Aorta (tissue), 5 donors: ENCODE measurements at regions not wholly inside any gene's neighbourhood (a gene's known extent, or its start where the extent isn't known, plus 50 kb on each side); places are given as distances from the start of the nearest gene placed in this dataset.

Experiments
- ATAC-seq: fragments of 200-7000 bp; cut with Tn5 transposase; one replicate; pipeline ENCODE4 v1.9.1; 2022; ENCODE audit warnings: moderate library complexity; ENCODE audit not compliant: low FRiP score
- DNase-seq, 2 donors: peaks; one replicate each; pipeline ENCODE4 v3.0.0-alpha.2; 2020
- H3K27ac ChIP-seq, 2 donors: one replicate each; pipeline ENCODE4 v1.5.1; 2013; ENCODE audit warnings: low read length in 2 of 2, mild to moderate bottlenecking in 2 of 2, moderate library complexity in 2 of 2, control low read depth in 1 of 2, inconsistent platforms in 1 of 2, low read depth in 1 of 2
- H3K27me3 ChIP-seq, 2 donors: one replicate each; pipeline ENCODE4 v1.6.1; 2013; ENCODE audit warnings: control low read depth in 1 of 2, low read length in 1 of 2, mild to moderate bottlenecking in 1 of 2, moderate library complexity in 1 of 2; ENCODE audit not compliant: insufficient read depth in 2 of 2, control insufficient read depth in 1 of 2
- H3K36me3 ChIP-seq, 2 donors: one replicate each; pipeline ENCODE4 v1.6.1; 2013; ENCODE audit warnings: control low read depth in 1 of 2, low read length in 1 of 2, mild to moderate bottlenecking in 1 of 2; ENCODE audit not compliant: insufficient read depth in 2 of 2, control insufficient read depth in 1 of 2
- H3K4me1 ChIP-seq, 2 donors: one replicate each; pipeline ENCODE4 v1.6.1; 2013; ENCODE audit warnings: low read length in 2 of 2, control low read depth in 1 of 2, mild to moderate bottlenecking in 1 of 2, moderate library complexity in 1 of 2; ENCODE audit not compliant: insufficient read depth in 2 of 2, control insufficient read depth in 1 of 2
- H3K4me3 ChIP-seq, 2 donors: one replicate each; pipeline ENCODE4 v1.5.1; 2013; ENCODE audit warnings: low read length in 2 of 2, control low read depth in 1 of 2, mild to moderate bottlenecking in 1 of 2
- H3K9me3 ChIP-seq: one replicate; pipeline ENCODE4 v1.6.1; 2013; ENCODE audit warnings: mild to moderate bottlenecking, low read length; ENCODE audit not compliant: control insufficient read depth
- WGBS, 2 donors: extraction: QIAGEN DNeasy Blood & Tissue Kit; methylation state at CpG; one replicate each; pipeline ENCODE4 v1.1.7; 2013; 5-methylcytosine and 5-hydroxymethylcytosine counted together
- intact Hi-C, 2 donors: fragments of 100-400 bp; cut with DNase I; formaldehyde crosslinking; loops; one replicate each; pipeline versions ENCODE4 v1.14.2 to v1.15.0; 2022
- donor health status: healthy with polysubstance abuse.
- donor health status: Bipolar disorder and iron deficiency.
- donor health status: DM: no; HTN: no; CAD: no.
- donor health status: DM: no; HTN: no; CAD: no.
- donor health status: DM: yes; HTN: yes; CAD: no.

DNA sequence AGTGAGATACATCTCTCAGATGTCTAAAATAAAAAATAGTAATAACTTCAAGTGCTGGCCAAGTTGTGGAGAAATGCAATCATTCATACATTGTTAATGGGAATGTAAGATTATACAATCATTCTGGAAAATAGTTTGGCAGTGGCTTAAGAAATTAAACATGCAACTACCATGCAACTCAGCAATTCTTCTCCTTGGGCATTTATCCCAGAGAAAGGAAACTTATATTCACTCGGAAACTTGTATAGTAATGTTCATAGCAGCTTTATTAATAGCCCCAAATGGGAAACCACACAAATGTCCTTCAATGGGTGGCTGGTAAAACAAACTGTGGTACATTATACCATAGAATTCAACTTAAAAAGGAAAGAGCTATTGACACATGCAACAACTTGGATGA, 274.0 kb upstream of the SPRED2 start:
- intact Hi-C loops, result no loop called here
- 38 to 51% methylated on average over 1 of the region's 1 CpG for WGBS, 2 donors

DNA sequence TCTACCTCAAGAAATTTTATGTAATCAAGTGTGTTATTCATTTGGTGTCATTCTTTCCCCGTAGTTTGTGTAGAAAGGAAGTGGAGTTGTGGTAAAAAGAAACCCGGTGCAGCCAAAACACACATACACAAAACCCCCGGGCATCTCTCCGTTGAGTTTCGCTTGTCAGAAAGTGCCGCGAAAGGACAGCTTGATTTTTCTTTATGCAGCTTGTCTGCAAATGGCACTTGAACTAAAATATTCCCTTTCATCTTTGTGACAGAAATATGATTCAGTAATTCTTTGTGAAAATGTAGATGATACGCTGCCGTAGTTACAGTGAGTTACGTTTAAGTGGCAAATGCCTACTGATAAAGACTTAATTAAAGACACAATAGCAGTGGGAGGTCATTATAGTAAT, 268.8 kb upstream of the SPRED2 start:
- no peak overlapping the region for H3K27ac ChIP-seq
- no peaks in the 10 kb centered on the region for H3K36me3 ChIP-seq
- no peak for ATAC-seq
- 92% methylated on average over 10 of the region's 10 CpGs for WGBS, 2 donors
- H3K4me3 ChIP-seq, result no peak overlapping the region
- DNase-seq, result no peak
- H3K27me3 ChIP-seq, result no peaks in the 10 kb centered on the region
- H3K4me1 ChIP-seq, result no peaks in the 10 kb centered on the region
- intact Hi-C loops, result no loop called here
- no peaks in the 10 kb centered on the region for H3K9me3 ChIP-seq

More for the DNA sequence above, 274.0 kb upstream of the SPRED2 start:
- DNase-seq (no peak), ATAC-seq (no peak)
- H3K36me3 ChIP-seq, result no peaks in the 10 kb centered on the region
- no peak overlapping the region for H3K4me3 ChIP-seq
- H3K27ac ChIP-seq, result no peak overlapping the region
- no peaks in the 10 kb centered on the region for H3K4me1 ChIP-seq
- H3K27me3 ChIP-seq, result no peaks in the 10 kb centered on the region
- H3K9me3 ChIP-seq, result no peaks in the 10 kb centered on the region

DNA sequence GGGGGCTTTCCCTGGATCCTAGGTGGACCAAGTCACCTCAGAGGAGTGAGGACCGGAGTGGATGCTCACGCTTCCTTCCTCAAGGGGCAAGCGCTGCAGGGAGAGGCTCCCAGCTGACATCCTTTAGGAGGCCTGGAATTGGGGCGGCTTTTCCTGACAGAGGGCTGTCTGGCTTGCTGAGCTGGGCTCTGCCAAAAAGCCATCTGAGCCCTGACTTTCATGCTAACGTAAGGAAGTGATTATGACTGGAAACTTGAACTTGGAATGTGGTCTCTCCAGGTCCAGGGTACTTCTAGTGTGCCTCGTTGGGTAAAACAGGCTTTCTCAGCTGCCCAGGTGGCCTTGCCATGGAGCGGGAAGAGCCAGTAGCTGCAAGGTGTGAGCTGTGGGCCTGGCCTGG, 268.3 kb upstream of the SPRED2 start:
- H3K27me3 ChIP-seq, result no peaks in the 10 kb centered on the region
- DNase-seq (no peak), ATAC-seq (no peak)
- H3K4me3 ChIP-seq, result no peak overlapping the region
- 91 to 95% methylated on average over 7 of the region's 7 CpGs for WGBS, 2 donors
- no peaks in the 10 kb centered on the region for H3K4me1 ChIP-seq
- H3K9me3 ChIP-seq, result no peaks in the 10 kb centered on the region
- H3K36me3 ChIP-seq, result no peaks in the 10 kb centered on the region
- H3K27ac ChIP-seq, result no peak overlapping the region
- intact Hi-C loops, result no loop called here

DNA sequence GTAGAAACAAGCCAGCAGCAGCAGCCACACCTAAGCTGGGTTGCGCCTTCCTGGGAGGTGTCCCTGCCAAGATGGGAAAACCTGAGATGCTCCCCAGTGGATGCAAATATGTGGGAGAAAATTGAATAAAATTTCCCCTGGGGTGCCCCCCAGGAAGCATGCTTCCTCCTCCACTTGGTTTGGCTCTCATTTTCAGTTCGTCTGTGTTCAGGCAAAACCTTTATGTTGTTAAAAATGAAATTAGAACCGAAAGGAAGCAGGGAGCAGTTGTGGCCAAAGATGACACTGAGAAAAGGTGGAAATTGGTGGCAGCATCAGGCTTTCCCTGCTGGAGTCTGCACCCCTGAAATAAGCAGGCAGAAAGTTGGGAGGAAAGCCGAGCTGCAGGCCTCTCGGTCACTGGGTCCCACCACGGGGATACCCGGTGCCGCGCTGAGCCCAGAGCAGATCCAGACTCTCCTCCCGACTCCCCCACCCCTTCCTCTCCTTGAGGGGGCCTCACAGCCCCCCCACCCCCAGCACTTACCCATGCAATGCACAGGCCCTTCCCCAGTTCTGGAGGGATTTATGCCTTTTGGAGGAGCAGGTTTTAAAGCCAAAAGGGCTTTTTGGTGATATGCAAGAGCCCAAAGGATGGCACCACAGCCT, 267.7 kb upstream of the SPRED2 start:
- Histone ChIP-seq H3K27me3 (no peaks in the 10 kb centered on the region), H3K4me3 (no peak overlapping the region), H3K36me3 (no peaks in the 10 kb centered on the region), H3K4me1 (no peaks in the 10 kb centered on the region), H3K27ac (no peak overlapping the region), H3K9me3 (no peaks in the 10 kb centered on the region)
- intact Hi-C loops, result no loop called here
- ATAC-seq, result no peak
- WGBS, 2 donors, result 87 to 92% methylated on average over 10 of the region's 10 CpGs
- no peak for DNase-seq

DNA sequence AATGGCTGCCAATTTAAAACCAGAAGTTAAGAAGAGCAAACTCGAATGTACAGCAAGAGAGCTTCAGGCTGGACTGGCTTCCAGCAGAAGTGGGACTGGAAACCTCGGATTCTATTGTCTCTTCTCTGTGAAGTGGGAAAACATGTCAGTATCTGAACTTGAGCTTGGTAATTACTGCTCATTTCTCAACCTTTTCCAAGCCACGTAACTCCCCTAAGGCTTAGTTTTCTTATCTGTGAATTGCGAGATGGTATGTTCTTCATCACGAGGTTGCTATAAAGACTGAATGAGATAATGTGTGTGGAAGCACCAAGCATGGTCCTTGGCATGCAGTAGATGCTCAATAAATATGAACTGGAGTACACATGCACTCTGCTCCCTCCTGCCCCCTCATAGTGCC, 259.4 kb upstream of the SPRED2 start:
- Histone ChIP-seq H3K4me3 (no peak overlapping the region), H3K9me3 (no peaks in the 10 kb centered on the region), H3K27ac (no peak overlapping the region), H3K4me1 (no peaks in the 10 kb centered on the region), H3K36me3 (no peaks in the 10 kb centered on the region), H3K27me3 (no peaks in the 10 kb centered on the region)
- 83% methylated on average over 5 of the region's 5 CpGs for WGBS, 2 donors
- DNase-seq (no peak), ATAC-seq (no peak)
- intact Hi-C loops, result no loop called here

DNA sequence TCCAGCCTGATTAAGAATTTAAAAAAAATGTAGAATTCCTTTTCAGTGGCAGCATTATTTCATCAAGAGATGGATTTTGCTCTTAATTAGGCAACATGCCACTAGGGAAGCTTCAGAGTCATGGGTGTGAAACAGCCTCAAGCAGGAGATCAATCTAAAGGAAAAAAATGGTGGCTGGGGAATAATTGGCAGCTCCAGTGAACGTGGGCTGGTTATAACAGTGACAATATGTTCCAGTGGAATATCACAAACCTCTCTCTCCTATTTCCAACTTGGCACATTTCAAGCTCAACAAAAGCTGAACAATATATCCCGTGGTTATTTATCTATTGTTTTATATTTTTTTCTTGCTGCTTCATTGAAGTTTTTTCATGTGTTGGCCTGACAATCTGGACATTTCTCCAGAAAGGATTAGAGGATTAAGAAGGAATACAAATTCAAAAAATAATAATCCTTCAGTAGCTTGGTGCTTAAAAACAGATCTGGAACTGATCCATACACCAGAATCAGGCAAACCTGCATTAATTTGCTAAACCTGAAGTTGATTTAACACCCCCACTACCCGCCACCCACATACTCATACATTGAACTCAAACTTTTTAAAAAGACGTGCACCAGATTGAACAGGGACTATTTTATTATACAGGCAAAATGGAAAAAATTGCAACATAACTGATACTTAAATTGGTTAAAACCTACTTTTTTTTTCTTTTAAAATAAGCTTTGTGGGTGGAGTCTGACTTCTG, 255.9 kb upstream of the SPRED2 start:
- DNase-seq (no peak), ATAC-seq (no peak)
- Histone ChIP-seq H3K4me1 (no peaks in the 10 kb centered on the region), H3K36me3 (no peaks in the 10 kb centered on the region), H3K4me3 (no peak overlapping the region), H3K27ac (no peak overlapping the region), H3K27me3 (no peaks in the 10 kb centered on the region), H3K9me3 (no peaks in the 10 kb centered on the region)
- intact Hi-C loops, result no loop called here
- WGBS, 2 donors, result 93% methylated on average over 4 of the region's 4 CpGs

DNA sequence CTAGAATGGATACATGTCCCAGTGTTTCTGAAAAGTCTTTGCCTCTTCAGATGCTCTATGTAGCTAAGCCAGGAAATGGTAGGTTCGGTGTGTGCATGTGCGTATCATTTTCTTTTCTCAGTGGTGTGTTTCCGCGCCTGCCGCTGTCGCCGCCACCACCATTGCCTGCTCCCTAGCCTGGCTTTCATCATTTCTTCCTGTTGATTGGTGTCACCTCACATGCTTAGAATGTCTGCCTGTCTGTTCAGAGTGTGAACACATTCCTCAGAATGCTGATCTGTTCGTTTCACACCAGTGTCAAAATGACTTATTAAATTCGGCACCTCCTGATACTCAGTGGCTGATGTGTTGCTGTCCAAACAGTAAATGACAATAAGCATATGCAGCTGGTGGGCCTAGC, 255.2 kb upstream of the SPRED2 start:
- Histone ChIP-seq H3K4me3 (no peak overlapping the region), H3K27me3 (no peaks in the 10 kb centered on the region), H3K27ac (no peak overlapping the region), H3K36me3 (no peaks in the 10 kb centered on the region), H3K4me1 (no peaks in the 10 kb centered on the region), H3K9me3 (no peaks in the 10 kb centered on the region)
- intact Hi-C loops, result no loop called here
- WGBS, 2 donors, result 84 to 87% methylated on average over 9 of the region's 9 CpGs
- no peak for DNase-seq
- no peak for ATAC-seq

DNA sequence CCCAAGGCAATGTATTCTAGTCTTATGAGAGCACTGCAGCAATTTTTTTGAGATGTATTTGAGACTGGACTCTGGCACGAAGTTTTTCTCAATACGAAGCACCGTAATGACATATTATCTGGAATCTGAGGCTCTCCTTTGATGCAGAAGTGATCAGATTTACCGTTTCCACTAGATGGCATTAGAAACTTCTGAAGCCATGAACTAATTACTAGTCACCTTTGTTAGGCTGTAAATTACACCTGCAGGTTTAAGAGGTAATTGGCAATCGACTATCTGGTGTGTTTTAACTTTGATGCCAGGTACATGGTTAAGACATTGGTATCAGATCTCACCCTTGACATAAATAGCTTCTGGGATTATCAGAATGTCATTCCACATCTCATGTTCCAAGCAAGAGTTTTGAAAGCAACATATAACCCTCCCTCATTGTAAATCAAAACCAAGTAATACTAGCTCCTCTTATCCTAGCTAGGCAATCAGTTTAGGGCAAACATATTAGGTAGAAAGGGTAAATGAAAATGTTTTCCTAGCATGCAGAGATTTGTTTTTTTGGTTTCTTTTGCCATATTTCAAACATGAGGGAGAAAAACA, 254.6 kb upstream of the SPRED2 start:
- Histone ChIP-seq H3K4me3 (no peak overlapping the region), H3K36me3 (no peaks in the 10 kb centered on the region), H3K4me1 (no peaks in the 10 kb centered on the region), H3K27me3 (no peaks in the 10 kb centered on the region), H3K9me3 (no peaks in the 10 kb centered on the region), H3K27ac (no peak overlapping the region)
- intact Hi-C loops, result no loop called here
- no peak for DNase-seq
- no peak for ATAC-seq
- 46 to 51% methylated on average over 5 of the region's 5 CpGs for WGBS, 2 donors

DNA sequence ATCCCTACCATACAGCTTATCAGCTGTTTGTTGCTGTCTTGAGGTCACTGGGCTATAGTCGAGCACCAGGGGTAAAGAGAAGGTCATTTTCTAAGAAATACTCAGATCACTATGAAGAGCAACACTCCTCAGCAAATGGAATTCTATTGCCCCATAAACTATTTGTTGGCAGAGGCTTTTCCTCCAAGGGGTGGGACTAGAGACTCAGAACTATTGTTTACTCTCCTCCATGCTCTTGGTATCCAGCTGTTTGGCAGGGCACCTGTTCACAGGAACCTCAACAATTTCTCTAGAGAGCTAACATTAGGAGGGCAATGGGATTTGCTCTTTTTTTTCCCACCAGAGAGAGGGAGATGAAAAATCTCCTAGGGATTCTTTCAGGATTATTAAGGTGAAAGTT, 249.1 kb upstream of the SPRED2 start:
- ATAC-seq (no peak), DNase-seq (no peak)
- Histone ChIP-seq H3K9me3 (peaks cover 2% of the 10 kb centered on the region), H3K27ac (no peak overlapping the region), H3K27me3 (no peaks in the 10 kb centered on the region), H3K36me3 (no peaks in the 10 kb centered on the region), H3K4me1 (no peaks in the 10 kb centered on the region), H3K4me3 (no peak overlapping the region)
- 92% methylated on average over 1 of the region's 1 CpG for WGBS, 2 donors
- intact Hi-C loops, result no loop called here
